ENCODE measurements at regions not wholly inside any gene's neighbourhood (a gene's known extent, or its start where the extent isn't known, plus 50 kb on each side); places are given as distances from the start of the nearest gene placed in this dataset.

DNA sequence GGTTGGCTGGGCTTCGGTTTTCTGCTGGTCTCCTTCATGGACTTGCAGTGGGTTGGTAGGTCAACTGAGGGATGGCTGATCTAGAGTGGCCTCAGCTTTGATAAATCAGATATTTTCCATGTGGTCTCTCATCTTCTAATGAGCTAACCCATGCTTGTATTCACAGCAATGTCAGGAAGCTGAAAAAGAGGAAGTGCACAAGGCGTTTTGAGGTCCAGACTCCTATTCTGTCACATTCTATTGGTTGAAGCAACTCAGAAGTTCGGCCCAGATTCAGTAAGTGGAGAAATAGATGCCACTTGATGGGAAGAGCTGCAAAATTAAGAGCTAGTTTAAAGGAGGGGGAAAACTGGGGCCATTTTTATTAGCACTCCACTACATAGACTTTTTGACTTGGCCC lies 361.2 kb downstream of the DIPK2A start:
- no peak overlapping the region for H3K4me3 ChIP-seq (ENCODE audit: low read depth, low read length)
- DNase-seq (ENCODE audit: low read depth): no peak
- TF ChIP-seq, protein P1, sequence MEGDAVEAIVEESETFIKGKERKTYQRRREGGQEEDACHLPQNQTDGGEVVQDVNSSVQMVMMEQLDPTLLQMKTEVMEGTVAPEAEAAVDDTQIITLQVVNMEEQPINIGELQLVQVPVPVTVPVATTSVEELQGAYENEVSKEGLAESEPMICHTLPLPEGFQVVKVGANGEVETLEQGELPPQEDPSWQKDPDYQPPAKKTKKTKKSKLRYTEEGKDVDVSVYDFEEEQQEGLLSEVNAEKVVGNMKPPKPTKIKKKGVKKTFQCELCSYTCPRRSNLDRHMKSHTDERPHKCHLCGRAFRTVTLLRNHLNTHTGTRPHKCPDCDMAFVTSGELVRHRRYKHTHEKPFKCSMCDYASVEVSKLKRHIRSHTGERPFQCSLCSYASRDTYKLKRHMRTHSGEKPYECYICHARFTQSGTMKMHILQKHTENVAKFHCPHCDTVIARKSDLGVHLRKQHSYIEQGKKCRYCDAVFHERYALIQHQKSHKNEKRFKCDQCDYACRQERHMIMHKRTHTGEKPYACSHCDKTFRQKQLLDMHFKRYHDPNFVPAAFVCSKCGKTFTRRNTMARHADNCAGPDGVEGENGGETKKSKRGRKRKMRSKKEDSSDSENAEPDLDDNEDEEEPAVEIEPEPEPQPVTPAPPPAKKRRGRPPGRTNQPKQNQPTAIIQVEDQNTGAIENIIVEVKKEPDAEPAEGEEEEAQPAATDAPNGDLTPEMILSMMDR (IDR thresholded peaks at IDR 0.05; ENCODE audit: insufficient read depth, low read length): no peak

DNA sequence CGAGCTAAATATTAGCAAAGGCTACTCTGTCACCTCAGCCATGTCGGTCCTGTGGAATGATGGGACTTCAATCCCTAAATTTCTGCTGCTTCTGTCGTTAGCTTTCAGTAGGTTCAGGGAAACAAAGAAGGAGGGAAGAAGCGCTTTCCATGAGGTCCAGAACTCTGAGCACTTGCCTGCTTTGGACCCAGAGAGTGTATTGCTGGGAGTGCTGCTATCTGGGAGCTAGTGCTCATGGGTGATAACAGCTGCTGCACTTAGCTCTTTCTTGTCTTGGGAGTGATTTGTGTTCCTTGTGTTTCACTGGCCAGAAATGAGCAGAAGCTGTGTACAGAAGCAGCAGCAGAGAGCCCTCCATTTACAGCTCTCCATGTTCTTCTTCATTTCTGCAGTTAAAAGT lies 369.8 kb downstream of the DIPK2A start:
- TF ChIP-seq, protein P1 (IDR thresholded peaks at IDR 0.05; ENCODE audit: insufficient read depth, low read length): no peak
- no peak overlapping the region for H3K4me3 ChIP-seq (ENCODE audit: low read depth, low read length)
- DNase-seq (ENCODE audit: low read depth): no peak

DNA sequence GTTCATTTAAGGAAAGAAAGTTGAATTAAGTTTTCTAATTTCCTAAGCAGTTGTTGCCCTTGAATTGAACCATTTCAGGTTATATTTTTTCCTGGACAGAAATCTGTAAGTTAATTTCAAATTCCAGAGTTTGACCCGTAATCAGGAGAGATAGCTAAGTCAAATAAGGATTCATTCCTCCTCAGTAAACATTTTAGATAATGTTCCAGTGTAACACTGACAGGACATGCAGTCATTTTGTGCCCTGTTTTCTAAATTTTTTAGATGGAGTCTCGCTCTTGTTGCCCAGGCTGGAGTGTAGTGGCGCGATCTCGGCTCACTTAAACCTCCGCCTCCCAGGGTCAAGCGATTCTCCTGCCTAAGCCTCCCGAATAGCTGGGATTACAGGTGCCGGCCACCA lies 371.7 kb downstream of the DIPK2A start:
- TF ChIP-seq, protein P1 (IDR thresholded peaks at IDR 0.05; ENCODE audit: insufficient read depth, low read length): no peak
- H3K4me3 ChIP-seq (ENCODE audit: low read depth, low read length): no peak overlapping the region
- DNase-seq (ENCODE audit: low read depth): no peak

DNA sequence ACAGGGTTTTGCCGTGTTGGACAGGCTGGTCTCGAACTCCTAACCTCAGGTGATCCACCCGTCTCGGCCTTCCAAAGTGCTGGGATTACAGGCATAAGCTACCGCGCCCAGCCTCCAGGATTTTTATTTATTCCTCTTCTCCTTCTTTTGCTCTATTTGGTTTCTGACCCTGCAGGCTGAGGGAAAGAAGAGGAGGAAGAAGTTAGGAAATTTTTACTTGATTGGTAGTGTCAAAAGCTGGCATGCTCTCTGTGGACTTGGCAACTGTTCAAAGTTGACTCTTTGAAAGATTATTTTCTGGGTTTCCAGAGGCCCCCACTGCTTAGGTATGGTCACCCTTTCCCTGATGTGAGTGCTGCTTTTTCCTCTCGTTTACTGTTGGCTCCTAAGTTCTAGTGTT lies 372.2 kb downstream of the DIPK2A start:
- TF ChIP-seq, protein P1 (IDR thresholded peaks at IDR 0.05; ENCODE audit: insufficient read depth, low read length): no peak
- no peak overlapping the region for H3K4me3 ChIP-seq (ENCODE audit: low read depth, low read length)
- DNase-seq (ENCODE audit: low read depth): no peak

DNA sequence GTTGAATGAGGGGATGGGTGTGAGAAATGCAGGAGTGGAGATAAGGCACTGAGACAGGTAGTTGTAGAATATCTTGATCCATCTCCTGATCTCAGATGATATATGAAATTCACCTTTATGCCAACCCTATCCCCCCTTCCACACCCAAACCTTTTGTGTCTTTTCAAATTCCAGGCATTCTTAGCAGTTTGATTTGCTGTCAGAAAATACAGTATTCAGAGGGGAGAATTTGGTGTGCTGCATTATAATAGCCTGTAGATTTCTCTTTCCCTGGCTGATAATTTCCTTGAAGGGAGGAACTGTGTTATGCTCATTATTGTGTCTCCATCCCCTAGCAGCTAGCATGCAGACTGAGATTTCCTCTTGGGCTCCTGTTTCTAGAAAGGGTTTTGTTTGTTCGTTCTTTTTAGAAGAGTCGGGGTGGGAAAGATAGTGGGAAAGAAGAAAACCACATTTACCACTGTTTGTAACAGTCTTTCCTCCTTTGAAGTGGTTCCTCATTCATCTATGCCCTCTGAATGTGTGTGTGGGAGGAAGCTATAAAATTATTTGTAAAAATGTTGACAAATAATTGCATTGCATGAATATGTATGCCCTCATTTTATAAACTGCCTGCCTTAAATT lies 373.4 kb downstream of the DIPK2A start:
- H3K4me3 ChIP-seq (ENCODE audit: low read depth, low read length): no peak overlapping the region
- TF ChIP-seq, protein P1 (IDR thresholded peaks at IDR 0.05; ENCODE audit: insufficient read depth, low read length): no peak
- DNase-seq (ENCODE audit: low read depth): no peak

DNA sequence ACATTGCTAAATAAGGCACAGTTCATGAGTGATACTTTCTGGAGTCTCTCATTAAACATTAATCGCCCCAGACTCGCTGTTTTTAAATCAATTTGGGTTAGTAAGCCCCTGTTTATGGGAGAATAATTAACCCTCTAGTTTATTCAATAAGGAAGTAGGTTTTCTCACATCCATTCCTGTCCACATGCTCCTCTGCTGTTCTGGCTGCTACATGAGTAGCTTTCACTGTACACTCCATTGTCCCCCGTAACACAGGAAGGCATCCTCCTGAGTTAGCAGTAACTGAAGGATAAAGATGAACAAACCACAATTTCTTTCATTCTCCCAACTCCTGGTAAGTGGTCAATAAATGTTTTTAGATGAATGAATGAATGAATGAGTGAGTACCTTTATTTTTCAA lies 378.5 kb downstream of the DIPK2A start:
- TF ChIP-seq, protein P1 (IDR thresholded peaks at IDR 0.05; ENCODE audit: insufficient read depth, low read length): no peak
- DNase-seq (ENCODE audit: low read depth): no peak
- H3K4me3 ChIP-seq (ENCODE audit: low read depth, low read length): no peak overlapping the region

DNA sequence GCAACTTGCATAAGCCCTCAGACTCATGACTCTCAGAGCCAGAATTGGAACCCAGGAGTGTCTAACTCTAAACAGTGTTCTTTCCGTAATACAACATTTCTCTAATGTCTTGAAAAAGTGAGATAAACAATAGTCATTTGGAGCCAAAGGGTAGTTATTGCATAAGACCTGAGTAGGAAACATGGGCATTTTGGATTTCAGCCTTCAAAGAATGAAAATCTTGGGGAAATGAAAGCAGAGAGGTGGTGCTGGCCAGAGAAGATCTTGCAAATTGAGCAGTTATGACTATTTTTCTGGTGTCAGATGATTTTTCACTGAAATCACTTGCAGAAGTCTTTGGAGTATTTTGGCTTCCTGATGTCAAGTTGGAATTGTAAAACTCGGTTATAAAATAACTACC lies 379.4 kb downstream of the DIPK2A start:
- TF ChIP-seq, protein P1 (IDR thresholded peaks at IDR 0.05; ENCODE audit: insufficient read depth, low read length): no peak
- H3K4me3 ChIP-seq (ENCODE audit: low read depth, low read length): no peak overlapping the region
- peak; percentile 4 for DNase-seq (ENCODE audit: low read depth)

Data from fibroblast of the aortic adventitia (primary cell).